ENCODE measurements at regions not wholly inside any gene's neighbourhood (a gene's known extent, or its start where the extent isn't known, plus 50 kb on each side); places are given as distances from the start of the nearest gene placed in this dataset.

DNA sequence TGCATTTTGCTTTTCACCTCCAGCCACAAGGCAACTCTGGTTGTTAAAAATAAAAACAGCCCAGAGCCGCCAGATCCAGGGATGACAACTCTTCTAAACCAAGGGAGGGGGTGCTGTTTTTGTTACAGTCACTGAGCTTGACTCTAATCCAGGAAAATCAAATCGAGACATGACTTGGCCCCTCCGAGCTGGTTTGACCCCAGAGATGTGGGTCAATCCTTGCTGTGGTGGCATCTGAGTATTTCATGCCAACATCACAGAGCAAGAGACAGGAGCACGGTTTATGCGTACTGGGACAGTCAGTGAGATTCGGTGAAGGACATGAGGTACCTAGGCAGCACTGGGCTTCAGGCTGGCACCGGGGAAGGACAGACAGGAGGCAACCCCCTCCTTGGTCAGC lies 88.8 kb upstream of the ZMIZ1 start:
- TF ChIP-seq TAF1 (IDR thresholded peaks at IDR 0.05; ENCODE audit: borderline replicate concordance, low read depth, low read length) (no peak), CTCF (IDR thresholded peaks at IDR 0.05) (no peak), RAD21 (IDR thresholded peaks at IDR 0.05; ENCODE audit: low read length) (no peak), EP300 (IDR thresholded peaks at IDR 0.05; ENCODE audit: borderline replicate concordance in 1 of 2, low read depth in 1 of 2, low read length in 1 of 2) (no peak), FOXJ3 (CRISPR knock-in tag; IDR thresholded peaks at IDR 0.05) (no peak), EZH2phosphoT487 (IDR thresholded peaks at IDR 0.05; ENCODE audit: borderline replicate concordance, low read depth) (no peak), NRF1 (IDR thresholded peaks at IDR 0.05; ENCODE audit: low read depth, low read length) (no peak)
- TF ChIP-seq, protein P1, sequence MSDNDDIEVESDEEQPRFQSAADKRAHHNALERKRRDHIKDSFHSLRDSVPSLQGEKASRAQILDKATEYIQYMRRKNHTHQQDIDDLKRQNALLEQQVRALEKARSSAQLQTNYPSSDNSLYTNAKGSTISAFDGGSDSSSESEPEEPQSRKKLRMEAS (IDR thresholded peaks at IDR 0.05; ENCODE audit: low read depth), result no peak
